Fibroblast of the conjunctiva (primary cell): ENCODE measurements at regions not wholly inside any gene's neighbourhood (a gene's known extent, or its start where the extent isn't known, plus 50 kb on each side); places are given as distances from the start of the nearest gene placed in this dataset.

Experiments used
- DNase-seq: peaks from one replicate; pipeline ENCODE4 v3.0.0-alpha.2; 2010; ENCODE audit warnings: low read depth

DNA sequence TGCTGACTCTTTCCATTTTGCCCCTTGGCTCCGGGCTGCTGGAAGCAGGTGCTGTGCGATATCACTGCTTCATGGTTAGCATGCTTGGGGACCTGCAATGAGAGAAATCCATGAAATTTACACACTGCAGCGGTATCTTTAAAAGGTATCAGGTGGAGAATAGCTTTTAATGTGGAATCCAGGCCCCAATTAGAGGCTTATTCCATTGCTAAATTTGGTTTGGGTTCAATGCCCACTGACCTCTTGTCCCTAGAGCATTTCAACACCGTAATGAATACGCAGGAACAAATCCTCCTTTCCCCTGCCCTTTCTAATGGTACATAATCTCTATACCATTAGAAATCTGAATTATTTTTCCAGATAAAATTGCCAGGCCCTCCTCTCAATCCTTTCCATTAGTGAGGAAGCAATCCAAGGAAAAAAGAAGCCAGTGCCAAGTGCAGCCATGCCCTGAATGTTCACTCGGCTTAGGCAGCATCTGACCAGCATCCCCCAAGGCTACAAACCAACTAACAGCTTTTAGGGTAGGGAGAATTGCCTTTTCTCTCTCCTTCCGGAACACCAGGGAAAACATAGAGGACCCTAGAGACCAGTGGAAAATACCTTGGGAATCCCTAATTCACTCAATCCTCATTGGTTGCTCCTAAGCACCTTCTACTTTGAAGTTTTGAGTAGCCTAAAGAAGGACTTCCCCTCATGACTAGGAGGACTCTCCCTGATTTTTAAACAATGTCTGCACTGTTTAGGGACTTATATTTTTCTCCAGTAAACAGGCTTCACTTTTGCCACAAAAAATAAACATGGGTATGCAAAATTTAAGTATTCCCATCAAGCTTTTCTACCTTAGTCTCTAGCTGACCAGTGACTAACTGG is 143.1 kb downstream of the QRSL1 start:
- no peak for DNase-seq

DNA sequence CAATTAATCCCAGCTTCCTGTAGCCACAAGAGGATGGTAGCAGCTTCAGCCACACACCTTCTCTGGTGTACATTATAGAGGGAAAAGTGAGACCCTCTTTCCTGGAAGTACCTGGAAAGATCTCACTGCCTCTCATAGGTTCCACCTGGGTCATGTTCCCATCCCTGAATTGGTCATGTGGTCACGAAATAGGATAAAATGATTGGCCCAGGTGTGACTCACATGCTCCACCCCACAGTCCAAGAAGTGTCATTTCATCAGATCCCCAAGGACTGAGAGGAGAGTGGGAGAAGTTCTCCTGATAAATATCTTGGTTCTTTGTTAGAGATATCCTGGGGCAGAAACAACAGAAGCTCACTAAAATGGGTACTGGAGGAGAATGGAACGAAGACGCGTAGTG is 142.4 kb downstream of the QRSL1 start:
- DNase-seq: no peak

DNA sequence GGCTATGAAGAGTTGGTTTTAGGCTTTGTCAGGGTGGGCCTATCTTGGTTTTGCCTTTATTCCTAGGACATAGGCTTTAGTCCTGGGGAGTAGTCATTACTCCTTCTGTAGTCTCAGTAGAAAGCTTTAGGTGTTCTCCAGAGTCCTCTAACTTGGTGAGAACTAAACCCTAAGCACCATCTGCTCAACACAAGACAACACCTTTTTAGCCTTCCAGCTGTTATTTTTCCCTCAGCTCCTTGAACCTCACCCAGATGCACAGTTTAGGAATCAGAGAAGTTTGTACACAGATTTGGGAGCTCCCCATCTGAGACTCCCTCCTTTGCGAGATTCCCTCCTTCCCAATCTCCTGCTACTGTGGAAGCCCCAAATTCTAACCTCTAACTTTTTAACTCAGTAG is 141.3 kb downstream of the QRSL1 start:
- DNase-seq: no peak

DNA sequence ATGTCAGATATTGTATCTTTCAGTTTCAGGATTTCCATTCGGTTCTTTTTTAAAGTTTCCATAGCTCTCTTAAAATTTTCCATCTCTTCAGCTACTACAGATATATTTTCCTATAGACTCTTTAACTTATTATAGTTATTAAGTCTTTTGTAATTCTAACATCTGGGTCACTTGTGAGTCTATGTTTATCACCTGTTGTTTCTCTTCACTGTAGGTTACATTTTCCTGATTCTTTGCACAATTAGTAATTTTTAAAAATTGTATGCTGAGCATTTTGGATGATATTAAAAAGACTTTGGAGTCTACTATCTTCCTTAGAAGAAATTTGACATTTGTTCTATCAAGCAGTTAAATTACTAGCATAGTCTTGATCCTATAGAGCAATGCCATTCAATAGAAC is 140.7 kb downstream of the QRSL1 start:
- no peak for DNase-seq

DNA sequence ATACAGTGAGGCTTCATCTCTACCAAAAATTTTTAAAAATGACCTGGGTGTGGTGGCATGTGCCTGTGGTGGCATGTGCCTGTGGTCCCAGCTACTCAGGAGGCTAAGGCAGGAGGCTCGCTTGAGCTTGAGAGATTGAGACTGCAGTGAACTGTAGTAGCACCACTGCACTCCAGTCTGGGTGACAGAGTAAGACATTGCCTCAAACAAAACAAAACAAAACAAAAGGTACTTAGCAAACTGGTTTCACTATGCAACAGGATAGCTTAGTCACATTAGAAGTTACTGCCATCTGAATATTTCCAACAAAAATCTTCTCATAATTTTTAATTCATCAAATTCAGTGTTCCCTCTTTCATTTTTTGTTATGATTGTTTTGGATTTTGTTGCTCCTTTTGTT is 137.9 kb downstream of the QRSL1 start:
- no peak for DNase-seq

DNA sequence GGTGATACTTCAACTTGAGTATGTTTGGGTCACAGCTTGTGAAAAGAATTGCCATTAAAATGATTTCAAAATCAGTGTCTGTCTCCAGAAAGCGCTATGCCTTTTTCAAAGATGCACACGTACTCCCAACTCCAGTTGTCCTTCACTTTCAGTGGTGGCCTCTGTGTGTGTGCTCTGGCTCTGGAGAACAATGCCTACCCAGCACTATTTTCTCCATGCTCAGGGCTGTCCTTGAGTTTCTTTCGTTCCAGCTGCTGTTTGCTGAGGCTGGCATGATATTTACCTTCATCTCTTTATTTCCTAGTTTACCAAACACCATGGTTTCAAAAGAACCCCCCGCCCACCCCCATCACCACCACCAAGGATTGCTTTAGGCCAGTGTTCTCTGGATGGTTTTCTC is 136.8 kb downstream of the QRSL1 start:
- DNase-seq: no peak

DNA sequence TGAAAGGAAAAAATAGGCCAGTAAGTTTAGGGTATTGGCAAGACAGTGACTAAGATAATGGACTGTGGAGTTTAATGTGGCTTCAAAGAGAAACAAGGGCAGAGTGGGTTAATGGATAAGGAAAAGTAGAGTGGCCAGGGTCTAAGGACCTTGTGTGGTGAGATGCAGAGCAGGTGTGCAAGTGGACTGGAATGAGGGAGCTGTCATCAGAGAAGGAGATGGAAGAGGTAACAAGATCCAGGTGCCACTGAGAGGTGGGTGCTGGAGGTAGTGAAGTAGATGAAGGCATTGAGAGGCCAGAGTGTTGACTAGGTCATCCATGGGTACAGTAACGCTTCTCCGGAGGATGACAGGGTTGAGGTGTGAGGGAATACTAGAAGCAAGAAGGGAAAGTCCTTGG is 136.1 kb downstream of the QRSL1 start:
- no peak for DNase-seq

DNA sequence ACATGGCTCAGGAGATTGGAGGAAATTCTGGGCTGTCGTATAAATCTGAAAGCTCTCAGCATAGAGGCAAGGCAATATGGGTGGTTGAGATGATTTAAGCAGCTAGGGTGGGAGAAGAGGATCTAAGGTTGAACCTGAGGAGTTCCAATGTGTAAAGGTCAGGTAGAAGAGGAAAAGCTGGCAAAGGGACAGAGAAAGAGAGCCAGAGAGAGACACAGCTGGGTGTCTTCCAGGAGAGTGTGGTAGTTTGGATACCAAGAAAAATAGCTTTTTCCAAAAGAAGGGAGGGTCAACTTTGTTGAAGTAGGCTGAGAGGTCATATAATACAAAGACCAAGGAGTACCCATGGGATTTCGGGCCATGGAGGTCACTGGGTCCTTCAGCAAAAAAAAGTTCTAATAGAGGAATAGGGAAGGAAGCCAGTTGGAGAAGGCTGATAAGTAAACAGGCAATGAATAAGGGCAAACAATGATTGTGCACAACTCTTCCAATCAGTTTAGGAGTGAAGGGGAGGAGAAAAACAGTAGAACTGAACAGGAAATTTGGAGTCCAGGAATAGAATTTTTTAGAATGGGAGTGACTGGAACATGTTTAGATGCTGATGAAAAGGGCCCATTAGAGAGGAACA is 135.1 kb downstream of the QRSL1 start:
- no peak for DNase-seq

DNA sequence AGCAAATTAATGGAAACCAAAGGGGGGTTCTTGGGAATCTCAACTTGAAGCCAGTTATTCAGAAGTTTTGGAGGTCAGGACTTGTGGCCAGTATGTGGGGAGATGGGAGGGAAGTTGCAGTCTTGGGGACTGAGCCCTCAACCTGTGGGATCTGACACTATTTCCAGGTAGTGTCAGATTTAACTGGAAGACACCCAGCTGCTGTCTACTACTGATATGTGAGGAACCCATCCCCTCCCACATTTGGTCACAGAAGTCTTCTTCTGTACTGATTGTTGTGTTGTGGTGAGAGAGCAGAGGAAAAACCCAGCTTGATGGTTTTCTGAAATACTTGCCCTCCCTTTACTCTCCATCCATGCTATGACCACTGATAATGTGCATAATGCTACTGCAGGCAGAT is 134.0 kb downstream of the QRSL1 start:
- DNase-seq: no peak

DNA sequence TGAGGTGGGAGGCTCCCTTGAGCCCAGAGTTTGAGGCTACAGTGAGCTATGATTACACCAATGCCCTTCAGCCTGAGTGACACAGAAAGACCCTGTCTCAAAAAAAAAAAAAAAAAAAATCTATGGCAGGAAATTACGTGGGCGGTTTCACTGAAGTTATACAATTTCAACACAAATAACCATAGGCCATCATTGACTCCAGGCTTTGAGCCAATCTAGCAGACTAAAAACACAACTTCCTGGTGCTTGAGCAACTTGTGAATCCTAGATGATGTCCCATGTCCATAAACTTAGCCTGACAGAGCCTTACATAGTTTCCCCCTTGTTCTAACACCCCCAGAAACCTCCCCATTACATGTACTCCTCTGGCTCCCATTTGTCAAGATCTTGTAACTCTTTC is 131.8 kb downstream of the QRSL1 start:
- no peak for DNase-seq

DNA sequence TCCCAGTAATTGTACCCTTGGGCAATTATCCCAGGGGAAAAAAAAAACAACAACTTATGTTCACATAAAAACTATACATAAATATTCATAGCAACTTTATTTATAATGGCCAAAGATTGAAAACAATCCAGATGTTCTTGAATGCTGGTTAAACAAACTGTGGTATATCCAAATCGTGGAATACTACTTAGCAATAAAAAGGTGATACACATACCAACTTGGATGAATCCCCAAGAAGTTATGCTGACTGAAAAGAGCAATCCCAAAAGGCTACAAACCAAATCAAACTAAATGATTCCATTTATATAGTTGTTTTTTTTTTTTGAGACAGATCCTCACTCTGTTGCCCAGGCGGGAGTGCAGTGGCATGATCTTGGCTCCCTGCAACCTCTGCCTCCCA is 129.7 kb downstream of the QRSL1 start:
- no peak for DNase-seq

DNA sequence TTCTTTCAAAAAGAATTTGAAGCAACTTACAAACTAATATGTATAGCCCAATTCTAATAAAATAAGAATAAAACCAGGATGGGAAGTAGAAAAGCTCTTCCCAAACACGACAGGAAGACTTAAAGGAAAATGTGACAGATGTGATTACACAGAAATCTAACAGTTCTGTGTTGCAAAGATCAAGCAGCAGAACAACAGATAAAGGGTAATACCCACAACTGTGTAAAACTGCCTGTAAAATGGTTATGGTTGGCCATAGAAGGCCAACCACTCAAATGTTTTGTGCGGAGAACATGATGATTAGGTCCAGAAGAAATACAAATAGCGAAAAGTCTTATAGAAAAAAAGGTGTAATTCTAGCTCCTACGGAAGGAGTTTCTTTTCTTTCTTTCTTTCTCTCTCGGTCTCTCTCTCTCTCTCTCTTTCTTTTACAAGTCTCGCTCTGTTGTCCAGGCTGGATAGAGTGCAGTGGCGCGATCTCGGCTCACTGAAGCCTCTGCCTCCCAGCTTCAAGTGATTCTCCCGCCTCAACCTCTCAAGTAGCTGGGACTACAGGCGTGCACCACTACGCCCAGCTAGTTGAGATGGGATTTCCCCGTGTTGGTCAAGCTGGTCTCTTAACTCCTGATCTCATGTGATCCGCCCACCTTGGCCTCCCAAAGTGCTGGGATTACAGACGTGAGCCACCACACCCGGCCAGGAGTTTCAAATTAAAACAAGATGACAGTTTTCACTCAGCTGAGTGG is 128.5 kb downstream of the QRSL1 start:
- DNase-seq: no peak

DNA sequence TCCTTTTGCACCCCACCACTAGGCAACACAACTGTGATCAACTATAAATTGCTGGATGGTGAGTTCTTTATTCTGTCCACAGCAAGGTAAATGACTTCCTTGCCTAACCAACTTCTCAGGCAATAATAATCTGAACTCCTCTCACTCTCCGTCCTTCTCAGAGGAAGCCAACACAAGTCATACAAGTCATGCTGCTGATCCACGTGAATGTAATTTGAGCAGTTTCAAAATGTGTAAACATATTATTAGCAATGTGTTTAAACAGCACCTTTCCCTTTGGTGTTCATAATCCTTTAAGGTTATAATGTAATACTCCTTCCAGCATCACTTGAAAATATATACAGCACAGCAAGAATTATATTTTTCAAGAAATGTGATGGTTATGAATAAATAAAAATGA is 127.9 kb downstream of the QRSL1 start:
- no peak for DNase-seq

DNA sequence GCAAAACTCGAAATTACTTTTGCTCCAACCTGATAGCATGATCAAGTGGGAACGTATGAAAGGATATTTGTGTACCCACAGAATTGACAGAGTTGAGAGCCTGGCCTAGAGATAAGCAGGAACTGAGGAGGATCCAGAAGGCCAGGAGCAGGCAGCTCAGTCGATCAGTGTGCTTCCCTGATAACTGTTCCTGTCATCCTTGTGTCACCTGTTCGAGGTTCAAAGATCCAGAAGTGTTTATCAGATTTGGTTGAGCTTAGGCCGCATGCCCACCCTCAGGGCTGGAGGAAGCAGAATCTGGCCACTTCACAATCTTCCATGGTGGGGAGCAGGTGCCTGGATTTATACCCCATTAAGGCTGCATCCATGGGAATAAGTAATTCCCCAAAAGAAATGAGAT is 124.8 kb downstream of the QRSL1 start:
- DNase-seq: no peak

DNA sequence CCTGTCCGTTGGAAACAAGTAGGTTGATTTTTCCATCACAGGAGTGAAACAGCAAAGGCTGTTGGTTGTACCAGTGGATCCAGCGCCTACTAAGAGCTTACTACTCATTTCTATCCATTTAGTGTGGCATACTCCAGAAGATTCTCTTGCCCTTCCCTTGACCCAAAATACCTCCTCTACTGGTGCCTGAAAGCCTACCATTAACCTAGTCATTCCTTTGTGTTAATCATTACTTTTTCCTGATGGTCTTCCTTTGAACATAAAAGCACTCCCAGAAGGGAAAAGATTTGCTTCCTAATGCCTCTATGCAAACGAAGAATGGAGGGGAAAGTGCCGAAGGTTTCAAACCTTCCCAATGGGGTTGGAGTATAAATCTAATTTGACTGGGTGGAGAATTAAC is 123.3 kb downstream of the QRSL1 start:
- DNase-seq: no peak

DNA sequence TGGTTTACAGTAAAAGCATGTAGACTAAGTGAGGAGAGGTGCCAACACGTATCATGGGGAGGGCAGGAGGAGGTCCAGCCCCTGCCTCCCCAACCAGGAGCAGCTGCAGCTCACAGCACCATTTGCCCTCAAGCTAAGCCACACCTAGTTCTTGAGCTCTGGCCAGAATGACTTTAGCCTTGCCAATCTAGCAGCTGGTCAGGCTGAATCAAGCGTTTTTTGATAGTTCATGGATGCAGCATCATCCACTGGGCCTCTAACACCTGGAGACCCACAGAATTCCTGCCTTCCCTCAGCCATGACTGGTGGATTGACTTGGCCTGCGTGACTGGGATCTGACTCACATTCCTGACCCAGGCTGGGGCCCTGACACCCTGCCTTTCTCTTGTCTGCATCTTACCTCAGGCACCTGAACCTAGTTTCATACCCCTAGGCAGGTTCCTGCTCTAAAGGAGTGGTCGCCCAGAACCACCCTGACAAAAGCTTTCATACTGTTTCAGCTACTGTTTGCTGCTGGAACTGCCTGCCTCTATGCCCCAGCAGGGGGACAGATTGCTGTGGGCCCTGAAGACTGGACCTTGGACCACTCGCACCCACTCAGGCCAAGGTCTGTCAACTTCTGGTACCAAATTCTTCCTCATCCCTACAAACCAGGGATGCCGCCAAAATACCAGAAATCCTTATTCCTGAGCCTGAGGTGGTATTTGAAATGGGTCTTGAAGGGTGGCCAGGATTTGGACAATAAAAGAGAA is 122.3 kb downstream of the QRSL1 start:
- DNase-seq: no peak

DNA sequence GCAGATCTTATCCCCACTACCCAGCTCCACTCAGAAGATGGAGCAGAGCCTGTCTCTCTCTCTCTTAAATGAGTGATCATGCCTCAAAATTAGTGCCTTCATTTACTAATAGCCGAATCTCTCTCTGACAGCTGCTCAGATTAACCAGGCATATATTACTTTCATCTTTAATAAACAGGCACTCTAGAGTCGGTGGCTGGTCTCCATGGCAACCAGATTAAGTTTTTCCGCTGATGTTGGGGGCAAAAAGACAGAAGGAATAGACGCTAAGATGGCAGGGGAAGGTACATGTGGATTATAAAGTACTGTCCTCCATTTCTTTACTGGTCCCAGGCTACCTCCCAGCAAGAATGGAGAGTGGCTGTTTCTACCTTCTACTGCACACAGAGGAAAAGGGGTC is 121.6 kb downstream of the QRSL1 start:
- DNase-seq: no peak

DNA sequence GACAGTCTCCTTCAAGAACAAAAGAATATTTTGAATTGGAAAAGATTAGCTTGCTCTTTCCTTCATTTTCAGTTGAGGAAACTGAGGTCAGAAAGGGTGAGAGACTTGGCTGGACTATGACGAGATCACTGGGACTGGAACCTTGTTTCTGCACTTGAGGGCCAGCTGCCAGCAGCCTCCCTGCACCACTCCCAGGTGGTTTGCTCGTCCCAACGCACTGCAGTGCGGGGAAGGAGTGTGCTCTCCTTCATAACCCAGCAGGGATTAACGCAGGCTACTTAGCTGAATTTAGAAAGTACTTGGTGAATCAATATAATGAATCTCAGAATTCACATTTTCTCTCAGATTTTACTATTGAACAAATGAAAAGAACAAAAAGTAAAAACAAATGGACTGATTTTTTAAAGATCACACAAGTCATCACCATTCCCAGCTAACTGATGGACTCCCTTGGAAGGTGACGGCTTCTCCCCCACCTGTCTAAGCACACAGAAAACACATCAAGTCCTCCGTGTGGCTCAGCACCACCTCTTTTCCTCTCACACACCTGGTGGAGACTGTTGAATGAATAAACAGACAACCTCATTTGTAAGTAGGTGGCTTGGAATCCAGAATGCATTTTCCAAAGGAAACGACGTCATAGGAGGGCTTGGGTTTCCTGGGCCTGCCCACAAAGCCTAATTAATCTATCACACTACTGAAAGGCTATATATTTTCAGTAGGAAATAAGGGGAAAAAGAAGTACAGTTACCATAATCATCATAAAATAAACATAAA is 121.0 kb downstream of the QRSL1 start:
- no peak for DNase-seq

DNA sequence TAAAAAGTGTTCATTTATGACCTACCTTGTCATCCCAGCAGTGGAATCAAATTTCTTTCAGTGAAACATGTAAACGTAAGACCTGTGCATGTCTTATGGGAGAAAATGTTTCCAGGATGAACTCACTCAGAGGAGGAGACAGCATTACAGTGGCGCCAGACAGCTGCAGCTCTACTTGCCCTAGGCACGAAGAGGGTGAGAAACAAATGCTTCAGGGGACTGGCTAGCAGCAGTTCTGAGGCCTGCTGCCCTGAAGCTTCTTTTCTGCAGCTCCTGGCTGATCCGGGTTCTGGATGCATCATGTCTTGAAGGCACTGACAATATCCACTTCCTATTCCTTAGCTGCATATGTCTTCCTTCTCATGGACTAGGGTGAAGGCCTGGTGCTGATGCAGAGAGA is 120.2 kb downstream of the QRSL1 start:
- DNase-seq: no peak

DNA sequence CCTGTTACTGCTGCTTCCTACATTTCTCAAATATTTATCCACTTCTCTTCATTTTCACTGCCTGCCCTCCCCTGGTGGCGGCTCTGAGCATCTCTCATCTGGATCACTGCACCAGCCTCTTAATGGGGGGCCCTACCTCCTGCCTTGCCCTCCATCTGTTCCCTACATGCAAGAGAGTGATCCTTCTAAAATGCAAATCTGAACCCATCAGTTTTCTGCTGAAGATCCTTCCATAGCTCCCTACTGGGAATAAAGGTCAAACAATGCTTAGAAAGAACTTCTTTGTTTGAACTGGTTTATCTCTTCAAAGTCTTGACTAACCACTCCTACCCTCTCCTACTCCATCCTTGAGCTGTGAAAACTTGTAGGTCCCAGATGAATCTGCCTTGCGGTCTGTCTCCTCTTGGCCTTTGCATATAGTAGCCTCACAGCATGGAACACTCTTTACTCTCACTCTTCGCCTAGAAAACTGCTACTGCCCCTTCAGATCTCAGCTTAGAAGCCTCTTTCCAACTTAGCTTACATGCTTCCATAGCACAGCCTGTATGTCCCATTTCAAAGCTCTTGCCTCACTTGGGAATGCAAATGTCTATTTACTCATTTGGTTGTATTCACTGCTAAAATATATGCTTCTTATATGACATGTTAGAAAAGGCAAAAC is 119.3 kb downstream of the QRSL1 start:
- DNase-seq: no peak

DNA sequence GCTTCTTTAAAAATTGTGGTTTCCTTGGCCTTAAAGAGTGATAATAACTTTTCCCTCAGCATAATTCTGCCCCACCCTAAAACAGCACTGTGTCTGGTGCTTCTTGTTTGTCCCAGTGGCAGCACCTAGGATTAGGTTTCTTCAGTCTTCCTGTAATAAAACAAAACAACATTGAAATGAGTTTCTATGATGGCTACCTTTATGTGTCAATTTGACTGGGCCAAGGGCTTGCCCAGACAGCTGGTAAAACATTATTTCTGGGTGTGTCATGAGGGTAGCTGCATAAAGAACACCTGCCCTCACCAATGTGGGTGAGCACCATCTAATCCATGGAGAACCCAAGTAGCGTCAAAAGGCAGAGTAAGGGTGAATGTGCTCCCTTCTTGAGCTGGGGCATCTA is 117.8 kb downstream of the QRSL1 start:
- DNase-seq: no peak
